Panc1 (cell line): ENCODE measurements at regions not wholly inside any gene's neighbourhood (a gene's known extent, or its start where the extent isn't known, plus 50 kb on each side); places are given as distances from the start of the nearest gene placed in this dataset.

Source experiments
- ATAC-seq: fragments of 200-7000 bp; cut with Tn5 transposase; 2 replicates; pipeline ENCODE4 v1.9.1; 2020; ENCODE audit warnings: mild to moderate bottlenecking, moderate library complexity
- BruUV-seq: library from RNA; stranded (reverse); fragments of 400-500 nt; replicated peaks from 2 replicates; lab custom pipeline; 2021; lab: Mats Ljungman, UMichigan
- CTCF ChIA-PET: fragments of 300-600 bp; sonication (Branson Sonifier 250); formaldehyde crosslinking; loops from one replicate; lab custom pipeline; 2022; ENCODE audit warnings: antibody characterized with exemption; lab: Charles Lee
- POLR2A ChIA-PET: fragments of 300-600 bp; sonication (Branson Sonifier 250); formaldehyde crosslinking; loops from one replicate; lab custom pipeline; 2022; ENCODE audit warnings: antibody characterized with exemption; lab: Charles Lee
- DNase-seq: peaks from one replicate; pipeline ENCODE4 v3.0.0-alpha.2; 2010; ENCODE audit warnings: low read depth, low spot score
- H3K27ac ChIP-seq: 2 replicates; pipeline ENCODE4 v1.5.1; 2011; ENCODE audit warnings: mild to moderate bottlenecking, low read length, inconsistent platforms
- H3K27me3 ChIP-seq: fragments of 200-500 bp; sonication (Bioruptor generic); 2 replicates; pipeline ENCODE4 v1.6.0; 2014; ENCODE audit warnings: low read length, inconsistent platforms; ENCODE audit not compliant: control insufficient read depth, insufficient read depth
- H3K36me3 ChIP-seq: fragments of 200-500 bp; sonication (Bioruptor generic); 2 replicates; pipeline ENCODE4 v1.5.1; 2014; ENCODE audit warnings: inconsistent platforms, mild to moderate bottlenecking, low read length, moderate library complexity; ENCODE audit not compliant: control insufficient read depth, insufficient read depth
- H3K4me1 ChIP-seq: 2 replicates; pipeline ENCODE4 v1.5.1; 2011; ENCODE audit warnings: inconsistent platforms, mild to moderate bottlenecking, low read length, moderate library complexity; ENCODE audit not compliant: control insufficient read depth, insufficient read depth
- H3K4me3 ChIP-seq, 2 experiments: 2 replicates each; pipeline ENCODE4 v1.5.1; 2011 to 2012; ENCODE audit warnings: low read depth in 2 of 2, low read length in 2 of 2, mild to moderate bottlenecking in 2 of 2, inconsistent platforms in 1 of 2, moderate library complexity in 1 of 2
- H3K9me3 ChIP-seq: fragments of 200-500 bp; sonication (Bioruptor generic); 2 replicates; pipeline ENCODE4 v1.5.1; 2014; ENCODE audit warnings: low read depth, mild to moderate bottlenecking, inconsistent platforms, low read length, moderate library complexity; ENCODE audit not compliant: control insufficient read depth, insufficient read depth
- POLR2AphosphoS5 ChIP-seq: IDR thresholded peaks from 2 replicates; pipeline ENCODE4 v1.6.1; 2012; ENCODE audit warnings: mild to moderate bottlenecking, low read depth, low read length, moderate library complexity
- SIN3A ChIP-seq: IDR thresholded peaks from 2 replicates; pipeline ENCODE4 v1.6.1; 2012; ENCODE audit warnings: low read depth, mild to moderate bottlenecking, low read length, moderate library complexity, borderline replicate concordance; ENCODE audit not compliant: insufficient read depth
- TCF7L2 ChIP-seq: IDR thresholded peaks from 2 replicates; pipeline ENCODE4 v1.6.1; 2011; ENCODE audit warnings: mild to moderate bottlenecking, low read depth, low read length, inconsistent platforms
- in situ Hi-C: cut with HindIII; loops from 2 replicates; pipeline ENCODE4 v1.10.0; 2016; ENCODE audit warnings: low sequenced_read_pairs, low pct_unique_long_range_greater_than_20kb
- intact Hi-C: fragments of 100-400 bp; cut with micrococcal nuclease; formaldehyde crosslinking; loops from one replicate; pipeline ENCODE4 v1.10.0; 2022; ENCODE audit not compliant: unreplicated experiment
- TF ChIP-seq, protein P1 (sequence below): fragments of 450-650 bp; IDR thresholded peaks from 2 replicates; pipeline ENCODE4 v1.5.1; 2017; ENCODE audit warnings: mild to moderate bottlenecking
- TF ChIP-seq, protein P2 (sequence below), 2 experiments: IDR thresholded peaks; 2 replicates each; pipeline ENCODE4 v1.6.1; 2011 to 2012; ENCODE audit warnings: low read depth in 2 of 2, control low read depth in 1 of 2, low read length in 1 of 2, mild to moderate bottlenecking in 1 of 2, moderate library complexity in 1 of 2; ENCODE audit not compliant: insufficient read depth in 1 of 2

DNA sequence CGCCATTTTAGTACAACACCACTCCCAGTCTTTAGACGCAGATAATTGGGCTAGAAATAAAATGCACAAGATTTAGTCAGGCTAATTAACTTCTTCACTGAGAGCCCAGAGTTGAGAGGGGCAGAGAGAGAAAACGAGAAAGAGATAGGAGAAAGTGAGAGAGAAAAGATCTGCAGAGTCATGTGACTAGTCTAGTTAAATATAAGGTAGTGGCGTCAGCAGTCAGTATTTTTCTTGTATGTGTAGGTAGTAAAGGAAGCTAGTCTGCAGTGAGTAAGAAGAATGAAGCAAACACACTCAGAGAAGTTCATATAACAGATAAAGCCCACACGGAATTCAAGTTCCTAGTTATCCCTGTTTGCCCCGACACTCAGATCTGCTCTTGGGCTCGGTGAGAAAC is 392.6 kb upstream of the ERCC4 start:
- Histone ChIP-seq H3K9me3 (no peaks in the 10 kb centered on the region), H3K27me3 (no peaks in the 10 kb centered on the region), H3K27ac (no peak overlapping the region), H3K4me3 (no peak overlapping the region), H3K36me3 (no peaks in the 10 kb centered on the region), H3K4me1 (no peaks in the 10 kb centered on the region)
- ChIA-PET POLR2A (no interaction called here), CTCF (no interaction called here)
- DNase-seq (no peak), ATAC-seq (no peak)
- intact Hi-C loops = no loop called here
- TF ChIP-seq, protein P1, sequence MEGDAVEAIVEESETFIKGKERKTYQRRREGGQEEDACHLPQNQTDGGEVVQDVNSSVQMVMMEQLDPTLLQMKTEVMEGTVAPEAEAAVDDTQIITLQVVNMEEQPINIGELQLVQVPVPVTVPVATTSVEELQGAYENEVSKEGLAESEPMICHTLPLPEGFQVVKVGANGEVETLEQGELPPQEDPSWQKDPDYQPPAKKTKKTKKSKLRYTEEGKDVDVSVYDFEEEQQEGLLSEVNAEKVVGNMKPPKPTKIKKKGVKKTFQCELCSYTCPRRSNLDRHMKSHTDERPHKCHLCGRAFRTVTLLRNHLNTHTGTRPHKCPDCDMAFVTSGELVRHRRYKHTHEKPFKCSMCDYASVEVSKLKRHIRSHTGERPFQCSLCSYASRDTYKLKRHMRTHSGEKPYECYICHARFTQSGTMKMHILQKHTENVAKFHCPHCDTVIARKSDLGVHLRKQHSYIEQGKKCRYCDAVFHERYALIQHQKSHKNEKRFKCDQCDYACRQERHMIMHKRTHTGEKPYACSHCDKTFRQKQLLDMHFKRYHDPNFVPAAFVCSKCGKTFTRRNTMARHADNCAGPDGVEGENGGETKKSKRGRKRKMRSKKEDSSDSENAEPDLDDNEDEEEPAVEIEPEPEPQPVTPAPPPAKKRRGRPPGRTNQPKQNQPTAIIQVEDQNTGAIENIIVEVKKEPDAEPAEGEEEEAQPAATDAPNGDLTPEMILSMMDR = no peak
- TF ChIP-seq, protein P2, sequence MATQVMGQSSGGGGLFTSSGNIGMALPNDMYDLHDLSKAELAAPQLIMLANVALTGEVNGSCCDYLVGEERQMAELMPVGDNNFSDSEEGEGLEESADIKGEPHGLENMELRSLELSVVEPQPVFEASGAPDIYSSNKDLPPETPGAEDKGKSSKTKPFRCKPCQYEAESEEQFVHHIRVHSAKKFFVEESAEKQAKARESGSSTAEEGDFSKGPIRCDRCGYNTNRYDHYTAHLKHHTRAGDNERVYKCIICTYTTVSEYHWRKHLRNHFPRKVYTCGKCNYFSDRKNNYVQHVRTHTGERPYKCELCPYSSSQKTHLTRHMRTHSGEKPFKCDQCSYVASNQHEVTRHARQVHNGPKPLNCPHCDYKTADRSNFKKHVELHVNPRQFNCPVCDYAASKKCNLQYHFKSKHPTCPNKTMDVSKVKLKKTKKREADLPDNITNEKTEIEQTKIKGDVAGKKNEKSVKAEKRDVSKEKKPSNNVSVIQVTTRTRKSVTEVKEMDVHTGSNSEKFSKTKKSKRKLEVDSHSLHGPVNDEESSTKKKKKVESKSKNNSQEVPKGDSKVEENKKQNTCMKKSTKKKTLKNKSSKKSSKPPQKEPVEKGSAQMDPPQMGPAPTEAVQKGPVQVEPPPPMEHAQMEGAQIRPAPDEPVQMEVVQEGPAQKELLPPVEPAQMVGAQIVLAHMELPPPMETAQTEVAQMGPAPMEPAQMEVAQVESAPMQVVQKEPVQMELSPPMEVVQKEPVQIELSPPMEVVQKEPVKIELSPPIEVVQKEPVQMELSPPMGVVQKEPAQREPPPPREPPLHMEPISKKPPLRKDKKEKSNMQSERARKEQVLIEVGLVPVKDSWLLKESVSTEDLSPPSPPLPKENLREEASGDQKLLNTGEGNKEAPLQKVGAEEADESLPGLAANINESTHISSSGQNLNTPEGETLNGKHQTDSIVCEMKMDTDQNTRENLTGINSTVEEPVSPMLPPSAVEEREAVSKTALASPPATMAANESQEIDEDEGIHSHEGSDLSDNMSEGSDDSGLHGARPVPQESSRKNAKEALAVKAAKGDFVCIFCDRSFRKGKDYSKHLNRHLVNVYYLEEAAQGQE (IDR thresholded peaks at IDR 0.05; ENCODE audit: insufficient read depth in 1 of 2, low read depth in 2 of 2, low read length in 1 of 2) = no peak
- TF ChIP-seq TCF7L2 = no peak
- TF ChIP-seq POLR2AphosphoS5 = no peak
- no peak for TF ChIP-seq SIN3A
- in situ Hi-C loops = no loop called here
- no TSS peak for BruUV-seq

DNA sequence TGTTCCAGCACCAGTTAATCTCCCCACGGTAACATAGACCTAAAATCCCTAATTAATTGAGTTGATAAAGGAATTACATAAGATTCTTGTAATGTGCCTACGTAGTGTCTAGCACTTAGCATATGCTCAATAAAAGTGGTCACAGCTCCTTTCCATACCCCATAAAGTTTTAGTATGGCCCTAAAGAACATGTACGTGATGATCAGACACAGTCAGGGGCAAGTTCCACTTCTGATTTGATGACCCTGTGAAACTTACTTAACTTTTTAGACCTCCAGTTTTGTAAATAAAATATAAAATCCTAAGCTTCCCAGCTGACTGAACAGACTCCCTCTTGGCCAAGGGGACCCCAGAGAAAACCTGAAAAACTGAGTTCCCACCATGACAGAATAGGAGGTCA is 391.3 kb upstream of the ERCC4 start:
- no peak for ATAC-seq
- H3K4me1 ChIP-seq = no peaks in the 10 kb centered on the region
- POLR2A ChIA-PET = no interaction called here
- H3K27me3 ChIP-seq = no peaks in the 10 kb centered on the region
- no peaks in the 10 kb centered on the region for H3K36me3 ChIP-seq
- no peak for DNase-seq
- TF ChIP-seq, protein P1 = no peak
- TF ChIP-seq SIN3A (no peak), TCF7L2 (no peak), POLR2AphosphoS5 (no peak)
- TF ChIP-seq, protein P2 (IDR thresholded peaks at IDR 0.05; ENCODE audit: insufficient read depth in 1 of 2, low read depth in 2 of 2, low read length in 1 of 2) = no peak
- BruUV-seq = no TSS peak
- intact Hi-C loops = no loop called here
- no peak overlapping the region for H3K4me3 ChIP-seq
- in situ Hi-C loops = no loop called here
- H3K27ac ChIP-seq = no peak overlapping the region
- H3K9me3 ChIP-seq = no peaks in the 10 kb centered on the region
- CTCF ChIA-PET = no interaction called here
